ENCODE measurements at regions not wholly inside any gene's neighbourhood (a gene's known extent, or its start where the extent isn't known, plus 50 kb on each side); places are given as distances from the start of the nearest gene placed in this dataset.

GRCh38 chr13:69279213-69279612 is 828.4 kb upstream of the ATXN8OS start:
- H3K4me1 ChIP-seq, result no peaks in the 10 kb centered on the region
- TF ChIP-seq CTCF (IDR thresholded peaks at IDR 0.05), result no peak
- DNase-seq (no peak), ATAC-seq (no peak)
- H3K4me3 ChIP-seq, result no peak overlapping the region
- H3K27ac ChIP-seq, result no peak overlapping the region
- H3K36me3 ChIP-seq, result no peaks in the 10 kb centered on the region
- peaks cover 0 to 8% (median 0%) of the 10 kb centered on the region in 11 donors for H3K9me3 ChIP-seq
- intact Hi-C loops (cut with DNase I), result no loop called here
- no peaks in the 10 kb centered on the region for H3K27me3 ChIP-seq

GRCh38 chr13:69274231-69274630 is 833.4 kb upstream of the ATXN8OS start:
- Histone ChIP-seq H3K9me3 (peaks cover 0 to 11% (median 0%) of the 10 kb centered on the region in 11 donors), H3K36me3 (no peaks in the 10 kb centered on the region), H3K4me1 (no peaks in the 10 kb centered on the region), H3K27ac (no peak overlapping the region), H3K4me3 (no peak overlapping the region), H3K27me3 (no peaks in the 10 kb centered on the region)
- no peak for TF ChIP-seq CTCF (IDR thresholded peaks at IDR 0.05)
- DNase-seq (no peak), ATAC-seq (no peak)
- intact Hi-C loops (cut with DNase I), result no loop called here
- 80 to 81% methylated on average over 1 of the region's 1 CpG for WGBS, 2 donors

GRCh38 chr13:69264362-69265334 is 843.0 kb upstream of the ATXN8OS start:
- intact Hi-C loops (cut with DNase I), result loop anchor here in 1 of 10 donors (2.0 kb wide), 1 partner anchor 38 kb away; no protein-coding TSS in a partner anchor
- ATAC-seq (no peak), DNase-seq (no peak)
- Histone ChIP-seq H3K9me3 (peaks cover 0 to 27% (median 0%) of the 10 kb centered on the region in 11 donors), H3K36me3 (no peaks in the 10 kb centered on the region), H3K27ac (no peak overlapping the region), H3K4me1 (no peaks in the 10 kb centered on the region), H3K4me3 (no peak overlapping the region), H3K27me3 (no peaks in the 10 kb centered on the region)
- WGBS, 2 donors, result 78 to 82% methylated on average over 5 of the region's 5 CpGs
- no peak for TF ChIP-seq CTCF (IDR thresholded peaks at IDR 0.05)

GRCh38 chr13:69243366-69243765 is 864.3 kb upstream of the ATXN8OS start:
- no peaks in the 10 kb centered on the region for H3K27me3 ChIP-seq
- ATAC-seq, result no peak
- H3K9me3 ChIP-seq, result peaks cover 0 to 10% (median 0%) of the 10 kb centered on the region in 11 donors
- H3K27ac ChIP-seq, result no peak overlapping the region
- WGBS, 2 donors, result 84 to 92% methylated on average over 1 of the region's 1 CpG
- no peak for TF ChIP-seq CTCF (IDR thresholded peaks at IDR 0.05)
- H3K4me1 ChIP-seq, result no peaks in the 10 kb centered on the region
- no peak for DNase-seq
- intact Hi-C loops (cut with DNase I), result no loop called here
- no peaks in the 10 kb centered on the region for H3K36me3 ChIP-seq
- no peak overlapping the region for H3K4me3 ChIP-seq

All from heart right ventricle (tissue), 16 donors.